ENCODE measurements at regions not wholly inside any gene's neighbourhood (a gene's known extent, or its start where the extent isn't known, plus 50 kb on each side); places are given as distances from the start of the nearest gene placed in this dataset.

DNA sequence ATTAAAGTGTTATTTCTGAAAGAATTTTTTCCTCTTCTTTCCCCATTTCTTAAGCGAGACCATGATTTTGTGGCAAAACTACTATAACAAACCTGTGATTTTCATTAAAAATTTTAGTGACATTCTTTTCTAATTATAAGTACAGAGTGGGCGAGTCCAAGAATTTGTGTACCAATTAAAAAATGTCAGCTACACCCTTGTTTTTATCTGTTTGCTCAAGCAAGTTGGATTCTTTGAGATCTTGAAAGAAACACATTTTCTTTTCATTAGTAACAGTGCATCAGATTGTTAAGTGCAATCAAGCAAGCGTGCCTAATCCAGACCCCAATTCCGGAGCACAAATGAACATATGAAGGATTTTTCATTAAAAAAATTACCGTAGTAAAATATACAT, 338.8 kb upstream of the DDHD1 start:
- Histone ChIP-seq H3K36me3 (no peaks in the 10 kb centered on the region), H3K4me1 (no peaks in the 10 kb centered on the region), H3K27ac (no peak overlapping the region), H3K4me3 (no peak overlapping the region), H3K9me3 (no peaks in the 10 kb centered on the region), H3K27me3 (no peaks in the 10 kb centered on the region)
- intact Hi-C loops (cut with DNase I) = no loop called here
- 66% methylated on average over 5 of the region's 5 CpGs for WGBS (ENCODE audit: insufficient coverage, low coverage, low lambda C conversion rate, missing lambda C conversion rate)
- no peak for ATAC-seq
- DNase-seq = no peak
- TF ChIP-seq, protein P1, sequence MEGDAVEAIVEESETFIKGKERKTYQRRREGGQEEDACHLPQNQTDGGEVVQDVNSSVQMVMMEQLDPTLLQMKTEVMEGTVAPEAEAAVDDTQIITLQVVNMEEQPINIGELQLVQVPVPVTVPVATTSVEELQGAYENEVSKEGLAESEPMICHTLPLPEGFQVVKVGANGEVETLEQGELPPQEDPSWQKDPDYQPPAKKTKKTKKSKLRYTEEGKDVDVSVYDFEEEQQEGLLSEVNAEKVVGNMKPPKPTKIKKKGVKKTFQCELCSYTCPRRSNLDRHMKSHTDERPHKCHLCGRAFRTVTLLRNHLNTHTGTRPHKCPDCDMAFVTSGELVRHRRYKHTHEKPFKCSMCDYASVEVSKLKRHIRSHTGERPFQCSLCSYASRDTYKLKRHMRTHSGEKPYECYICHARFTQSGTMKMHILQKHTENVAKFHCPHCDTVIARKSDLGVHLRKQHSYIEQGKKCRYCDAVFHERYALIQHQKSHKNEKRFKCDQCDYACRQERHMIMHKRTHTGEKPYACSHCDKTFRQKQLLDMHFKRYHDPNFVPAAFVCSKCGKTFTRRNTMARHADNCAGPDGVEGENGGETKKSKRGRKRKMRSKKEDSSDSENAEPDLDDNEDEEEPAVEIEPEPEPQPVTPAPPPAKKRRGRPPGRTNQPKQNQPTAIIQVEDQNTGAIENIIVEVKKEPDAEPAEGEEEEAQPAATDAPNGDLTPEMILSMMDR (IDR thresholded peaks at IDR 0.05) = no peak
- TF ChIP-seq POLR2A (IDR thresholded peaks at IDR 0.05) = no peak

DNA sequence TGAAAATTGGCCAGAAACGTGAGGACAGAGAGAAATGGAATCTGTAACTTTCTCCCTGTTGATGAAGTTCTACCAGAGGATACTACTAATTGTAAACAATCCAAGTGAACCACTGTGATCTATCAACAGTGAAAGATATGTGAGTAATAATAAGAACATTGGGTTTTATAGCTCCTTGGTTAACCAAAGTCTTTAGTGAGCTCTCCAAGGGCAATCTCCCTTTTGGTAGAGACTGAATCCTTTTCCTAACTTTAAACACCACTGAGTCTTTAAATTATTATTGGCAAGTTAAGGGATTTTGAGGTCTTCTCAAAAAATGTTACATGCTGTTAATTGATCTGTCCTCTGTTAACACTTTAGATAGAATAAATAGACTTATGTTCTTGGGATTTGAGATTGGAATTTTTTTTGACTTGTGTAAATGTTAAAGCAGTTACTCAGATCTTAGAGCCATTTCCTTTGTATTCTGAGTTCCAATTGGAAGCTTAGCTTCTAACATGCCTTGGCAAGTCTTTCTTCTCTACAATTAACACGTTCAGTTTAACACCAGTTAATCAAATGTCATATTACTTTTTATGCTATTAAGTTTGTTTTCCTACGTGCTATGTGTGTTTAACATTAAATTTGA, 338.2 kb upstream of the DDHD1 start:
- Histone ChIP-seq H3K4me1 (no peaks in the 10 kb centered on the region), H3K27me3 (no peaks in the 10 kb centered on the region), H3K9me3 (no peaks in the 10 kb centered on the region), H3K36me3 (no peaks in the 10 kb centered on the region), H3K27ac (no peak overlapping the region), H3K4me3 (no peak overlapping the region)
- WGBS (ENCODE audit: insufficient coverage, low coverage, low lambda C conversion rate, missing lambda C conversion rate) = 55% methylated on average over 3 of the region's 3 CpGs
- intact Hi-C loops (cut with DNase I) = no loop called here
- DNase-seq (no peak), ATAC-seq (no peak)
- TF ChIP-seq, protein P1 (IDR thresholded peaks at IDR 0.05) = no peak
- no peak for TF ChIP-seq POLR2A (IDR thresholded peaks at IDR 0.05)

DNA sequence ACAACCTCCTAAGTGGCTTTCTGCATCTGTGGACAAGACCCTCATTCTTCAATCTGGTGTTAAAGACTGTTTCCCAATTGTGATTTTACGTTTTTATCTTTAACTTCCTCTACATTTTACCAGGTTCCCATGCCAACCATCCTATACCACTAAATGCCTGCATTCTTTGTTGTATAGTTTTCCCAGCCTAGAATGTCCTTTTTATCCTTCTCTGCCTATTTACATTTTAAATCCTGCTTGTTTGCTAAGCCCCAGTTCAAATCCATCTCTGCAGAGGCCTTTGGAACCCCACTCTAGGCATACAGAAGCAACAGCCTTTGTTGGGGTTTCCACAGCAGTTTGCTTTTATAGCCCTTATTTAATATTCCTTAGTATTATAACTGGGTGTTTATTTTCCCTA, 325.1 kb upstream of the DDHD1 start:
- H3K4me1 ChIP-seq = no peaks in the 10 kb centered on the region
- no peaks in the 10 kb centered on the region for H3K9me3 ChIP-seq
- no peak for DNase-seq
- no peak overlapping the region for H3K4me3 ChIP-seq
- 29% methylated on average over 1 of the region's 1 CpG for WGBS (ENCODE audit: insufficient coverage, low coverage, low lambda C conversion rate, missing lambda C conversion rate)
- no peaks in the 10 kb centered on the region for H3K27me3 ChIP-seq
- no peak for ATAC-seq
- intact Hi-C loops (cut with DNase I) = no loop called here
- no peaks in the 10 kb centered on the region for H3K36me3 ChIP-seq
- no peak overlapping the region for H3K27ac ChIP-seq
- TF ChIP-seq, protein P1 (IDR thresholded peaks at IDR 0.05) = no peak
- TF ChIP-seq POLR2A (IDR thresholded peaks at IDR 0.05) = no peak

DNA sequence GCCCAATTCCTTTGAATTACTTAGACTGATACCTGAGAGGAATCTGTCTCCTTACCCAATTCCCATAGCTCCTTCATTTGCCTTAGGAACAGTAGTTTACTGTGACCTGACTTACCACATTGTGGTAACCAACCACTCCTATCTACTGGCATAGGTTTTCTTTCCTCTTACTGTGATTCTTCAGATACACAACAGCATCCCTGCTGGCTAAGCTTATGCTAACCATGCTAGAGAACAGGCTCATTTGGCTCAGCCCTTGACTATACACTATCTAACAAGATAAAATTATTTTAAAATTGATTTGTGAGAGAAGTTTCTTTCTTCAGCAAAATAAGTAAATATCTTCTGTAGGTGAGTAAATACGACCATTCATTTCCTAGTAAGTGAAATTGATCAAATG, 320.4 kb upstream of the DDHD1 start:
- no peaks in the 10 kb centered on the region for H3K9me3 ChIP-seq
- ATAC-seq (no peak), DNase-seq (no peak)
- no peaks in the 10 kb centered on the region for H3K27me3 ChIP-seq
- no peak for TF ChIP-seq POLR2A (IDR thresholded peaks at IDR 0.05)
- TF ChIP-seq, protein P1 (IDR thresholded peaks at IDR 0.05) = no peak
- intact Hi-C loops (cut with DNase I) = no loop called here
- no peaks in the 10 kb centered on the region for H3K4me1 ChIP-seq
- WGBS (ENCODE audit: insufficient coverage, low coverage, low lambda C conversion rate, missing lambda C conversion rate) = 52% methylated on average over 1 of the region's 1 CpG
- H3K27ac ChIP-seq = no peak overlapping the region
- no peaks in the 10 kb centered on the region for H3K36me3 ChIP-seq
- no peak overlapping the region for H3K4me3 ChIP-seq

DNA sequence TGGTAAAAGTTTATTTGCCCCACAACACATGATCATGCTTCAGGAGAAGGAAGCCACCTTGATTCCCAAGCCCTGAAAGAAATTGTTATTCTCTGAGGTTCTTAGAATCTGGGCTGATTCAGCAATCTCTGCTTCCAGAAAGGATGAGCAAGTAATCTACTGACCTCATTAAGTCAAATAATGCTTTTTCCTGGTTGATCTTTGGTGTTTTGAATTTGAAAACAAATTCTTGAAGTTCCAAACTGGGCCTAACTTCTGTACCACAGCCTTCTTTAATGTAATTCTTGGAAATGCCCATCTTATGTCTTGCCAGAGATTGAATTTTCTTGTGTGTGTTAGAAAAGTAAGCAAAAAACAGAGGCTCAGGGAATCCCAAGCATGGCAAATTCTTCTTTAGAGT, 319.2 kb upstream of the DDHD1 start:
- H3K27ac ChIP-seq = no peak overlapping the region
- no peaks in the 10 kb centered on the region for H3K36me3 ChIP-seq
- no peak for TF ChIP-seq POLR2A (IDR thresholded peaks at IDR 0.05)
- TF ChIP-seq, protein P1 (IDR thresholded peaks at IDR 0.05) = no peak
- H3K9me3 ChIP-seq = no peaks in the 10 kb centered on the region
- ATAC-seq = no peak
- no peak overlapping the region for H3K4me3 ChIP-seq
- no peak for DNase-seq
- intact Hi-C loops (cut with DNase I) = no loop called here
- no peaks in the 10 kb centered on the region for H3K27me3 ChIP-seq
- H3K4me1 ChIP-seq = no peaks in the 10 kb centered on the region
